ENCODE measurements at regions not wholly inside any gene's neighbourhood (a gene's known extent, or its start where the extent isn't known, plus 50 kb on each side); places are given as distances from the start of the nearest gene placed in this dataset.
"Not testable (repeated sequence)": the region's sequence is repeated elsewhere in the genome, so short reads cannot be mapped to it uniquely, and the experiment has no call there.

DNA sequence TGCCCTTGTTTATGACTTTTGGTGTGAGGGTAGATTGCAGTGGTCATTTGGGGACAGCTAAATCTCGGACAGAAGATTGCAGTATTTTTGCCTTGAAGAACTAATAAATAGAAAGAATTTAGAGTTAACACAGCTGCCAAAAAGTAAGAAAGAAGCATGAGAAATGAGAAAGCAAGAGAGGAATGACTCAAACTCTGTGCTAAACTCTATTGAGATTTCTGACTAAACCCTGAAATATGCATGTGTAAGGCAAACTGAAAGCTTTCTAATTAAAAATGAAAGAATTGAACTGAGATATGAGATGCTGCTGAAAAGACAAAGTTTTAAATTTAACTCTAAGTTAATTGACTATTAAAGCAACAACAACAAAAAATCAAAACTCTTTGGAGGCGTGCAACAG is 791.3 kb downstream of the RAB28 start:
- no peak for DNase-seq (ENCODE audit: low spot score)

DNA sequence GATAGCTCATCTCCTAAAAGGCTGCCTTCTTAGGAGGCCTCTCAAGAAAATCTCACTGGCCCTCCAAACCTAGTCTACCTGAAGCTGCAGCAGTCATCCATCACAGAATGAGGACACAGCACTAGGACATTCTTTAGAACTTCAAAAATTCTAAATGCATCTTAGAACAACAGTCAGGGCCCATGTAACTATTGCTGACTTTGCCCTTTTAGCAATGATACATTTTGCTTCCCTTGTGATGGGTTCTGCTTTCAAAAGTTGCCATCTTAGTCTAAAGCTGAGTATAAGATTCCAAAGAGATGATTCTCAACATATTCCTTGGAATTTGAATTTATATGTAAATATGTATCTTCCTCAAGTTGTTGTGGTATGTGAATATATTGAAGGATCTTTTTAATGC is 793.0 kb downstream of the RAB28 start:
- no peak for DNase-seq (ENCODE audit: low spot score)

DNA sequence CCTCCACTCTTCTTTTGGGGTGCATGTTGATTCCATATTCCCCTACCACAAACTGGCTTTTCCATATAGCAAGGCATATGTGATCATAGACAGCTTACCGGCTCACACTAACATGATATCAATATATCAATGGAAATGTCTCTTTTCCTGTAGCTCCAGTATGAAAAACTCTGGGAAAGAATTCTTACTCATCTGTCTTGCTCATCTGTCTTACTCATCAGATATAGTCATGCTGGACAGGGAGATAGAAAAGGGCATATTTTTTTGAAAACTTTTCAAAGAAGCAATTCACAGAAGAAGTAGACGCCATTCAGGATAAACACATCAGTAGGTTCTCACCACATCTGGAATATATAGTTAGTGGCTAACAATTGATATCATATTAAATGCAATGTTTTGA is 794.7 kb downstream of the RAB28 start:
- DNase-seq (ENCODE audit: low spot score): no peak

DNA sequence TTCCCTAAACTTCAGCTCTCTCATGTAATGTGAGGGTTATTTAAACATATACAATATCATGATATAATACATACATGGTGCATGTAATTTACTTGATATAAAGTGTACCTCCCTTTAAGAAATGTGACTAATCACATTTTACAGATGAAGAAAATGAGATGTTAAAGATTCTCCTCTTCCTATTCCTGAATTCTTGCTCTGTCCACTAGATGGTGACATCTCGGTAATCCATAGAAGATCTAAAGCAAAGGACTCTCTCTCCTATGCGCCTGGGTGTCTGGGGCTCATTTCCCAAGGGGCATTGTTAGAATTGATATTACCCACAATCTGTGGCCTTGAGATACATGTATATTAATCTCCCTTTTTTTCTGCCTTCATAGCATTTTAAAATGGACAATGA is 804.9 kb downstream of the RAB28 start:
- DNase-seq (ENCODE audit: low spot score): no peak

DNA sequence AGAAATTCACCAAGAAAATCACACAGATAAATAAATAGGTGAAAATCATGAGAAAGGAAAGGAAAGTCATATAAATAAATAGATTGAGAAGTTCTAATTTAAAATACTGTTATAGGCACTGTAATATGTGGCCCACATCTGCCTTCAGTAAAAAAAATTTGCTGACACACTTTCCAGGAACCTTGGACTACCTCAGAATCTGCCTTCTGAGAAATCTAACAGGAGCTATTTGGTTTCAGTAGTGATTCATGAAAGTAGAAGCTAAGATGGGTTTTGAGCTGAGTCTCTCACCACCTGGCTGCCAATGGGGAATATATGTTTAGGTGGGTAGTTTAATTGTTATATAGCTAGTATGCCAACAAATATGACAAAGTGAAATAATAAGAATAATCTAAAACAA is 810.0 kb downstream of the RAB28 start:
- no peak for DNase-seq (ENCODE audit: low spot score)

DNA sequence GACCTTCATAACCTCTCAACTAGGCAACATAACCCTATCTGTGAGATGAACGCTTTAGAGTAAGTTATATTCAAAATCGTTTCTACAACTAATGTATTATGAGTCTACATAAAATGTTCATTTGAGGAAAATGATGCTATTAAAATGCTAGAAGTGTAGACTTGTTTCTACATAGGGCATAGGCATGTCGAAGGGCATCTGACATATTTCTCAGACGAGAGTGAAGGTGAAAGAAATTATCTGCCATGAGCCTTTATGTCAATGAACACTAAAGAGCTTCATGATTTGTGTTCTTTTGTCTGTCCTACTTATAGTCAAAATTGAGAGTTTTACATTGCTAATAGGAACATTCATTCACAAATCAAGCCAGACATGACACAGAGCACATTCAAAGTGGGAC is 811.8 kb downstream of the RAB28 start:
- DNase-seq (ENCODE audit: low spot score): no peak

DNA sequence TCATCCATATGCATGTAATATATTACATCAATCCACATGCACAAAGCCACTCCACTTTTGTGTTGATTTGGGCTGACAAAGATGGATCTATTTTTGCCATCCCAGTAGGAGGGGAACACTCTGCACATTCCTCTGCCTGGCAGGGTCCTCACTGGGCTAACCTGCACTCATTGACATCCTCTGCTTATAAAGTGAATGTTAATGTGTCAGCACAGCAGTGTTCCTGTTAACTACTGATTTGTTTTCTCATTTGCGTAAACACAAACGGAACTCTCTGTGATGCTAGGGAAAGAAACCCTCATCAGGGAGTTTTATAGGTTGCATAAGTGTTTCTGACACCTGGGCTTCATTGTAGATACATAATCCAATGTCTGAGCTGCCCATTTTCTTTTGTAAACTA is 826.0 kb downstream of the RAB28 start:
- no peak for DNase-seq (ENCODE audit: low spot score)

DNA sequence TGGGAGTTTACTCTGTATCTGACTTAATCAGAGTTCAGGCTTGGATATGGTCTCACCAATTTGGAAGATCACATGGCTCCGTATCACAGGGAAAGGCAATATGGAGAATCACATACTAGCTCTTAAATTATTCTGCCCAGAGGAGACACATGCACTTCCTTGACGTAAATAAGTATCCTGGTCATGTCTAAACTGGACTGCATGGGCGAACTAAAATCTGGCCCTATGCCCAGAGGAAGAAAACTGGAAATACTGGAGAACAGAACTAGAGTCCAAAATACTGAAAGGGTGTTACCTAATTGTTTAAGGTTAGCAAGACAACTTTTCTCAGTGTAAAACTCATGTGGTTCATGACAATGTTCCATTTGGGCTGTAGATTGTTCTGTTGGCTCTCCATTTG is 832.3 kb downstream of the RAB28 start:
- no peak for DNase-seq (ENCODE audit: low spot score)

DNA sequence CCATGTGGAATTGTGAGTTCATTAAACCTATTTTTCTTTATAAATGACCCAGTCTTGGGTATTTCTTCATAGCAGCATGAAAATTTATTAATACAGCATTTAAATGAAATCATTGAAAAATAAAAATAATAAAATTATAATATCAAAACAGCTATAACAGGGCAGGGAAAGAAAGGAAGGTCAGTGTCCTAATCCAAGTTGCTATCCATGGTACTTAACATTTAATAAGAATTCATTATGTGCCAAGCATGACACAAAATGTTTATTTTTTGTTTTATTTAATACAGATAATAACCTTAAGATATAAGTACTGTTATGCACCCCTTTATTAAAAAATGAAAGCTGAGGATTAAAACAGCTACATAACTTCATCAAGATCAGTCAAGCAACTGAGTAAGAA is 838.4 kb downstream of the RAB28 start:
- no peak for DNase-seq (ENCODE audit: low spot score)

DNA sequence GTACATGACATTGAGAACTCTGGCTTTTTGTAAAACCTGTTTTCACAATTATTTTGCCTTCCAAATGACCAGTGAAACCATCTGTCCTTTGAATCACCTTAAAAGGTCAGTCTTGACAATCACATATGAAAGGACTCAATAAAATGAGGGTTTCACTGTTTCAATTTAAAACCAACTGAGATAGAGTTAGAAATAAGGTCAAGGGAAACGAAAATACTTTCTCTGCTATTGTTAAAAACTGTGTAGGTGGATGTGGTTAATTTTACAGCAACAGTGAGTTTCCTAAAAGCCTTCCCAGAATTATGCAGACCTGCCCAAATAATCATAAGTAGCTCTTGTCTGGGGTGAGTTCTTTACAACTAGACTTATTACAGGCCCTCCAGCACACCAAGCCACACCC is 839.9 kb downstream of the RAB28 start:
- no peak for DNase-seq (ENCODE audit: low spot score)

DNA sequence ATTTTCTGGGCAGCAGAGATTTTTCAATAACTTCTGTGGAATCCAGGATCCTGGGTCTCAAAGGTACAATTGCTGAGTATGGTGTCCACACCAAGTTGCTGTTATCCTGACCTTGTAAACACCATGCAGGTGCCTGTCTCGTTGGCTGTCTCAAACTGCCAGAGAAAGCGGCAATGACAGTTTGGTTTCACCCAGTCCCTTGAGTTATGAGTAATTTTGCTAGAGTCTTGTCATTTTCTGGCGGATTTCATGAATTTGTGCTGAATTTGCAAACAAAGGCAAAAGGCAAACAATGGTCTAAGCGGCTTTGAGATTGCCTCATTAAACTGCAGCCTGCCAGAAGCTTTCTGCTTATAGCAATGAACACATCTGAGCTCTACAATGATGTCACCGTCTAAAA is 847.9 kb downstream of the RAB28 start:
- no peak for DNase-seq (ENCODE audit: low spot score)

DNA sequence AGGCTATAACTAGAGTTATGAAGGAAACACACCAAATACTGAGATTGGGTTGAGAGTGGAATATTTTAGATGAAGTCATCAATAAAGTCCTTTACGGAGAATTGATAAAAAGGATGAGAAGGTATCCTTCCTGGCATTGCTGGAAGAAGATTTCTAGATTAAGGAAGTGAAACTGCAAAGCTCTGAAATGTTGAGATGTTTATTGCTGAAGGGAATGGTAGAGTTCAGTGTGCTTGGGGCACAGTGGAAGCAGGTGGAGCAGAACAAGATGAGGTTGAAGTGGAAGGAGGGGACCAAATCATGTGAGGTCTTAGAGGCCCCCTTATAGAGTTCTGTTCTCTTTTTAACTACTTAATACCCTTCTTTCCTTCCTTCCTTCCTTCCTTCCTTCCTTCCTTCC is 848.5 kb downstream of the RAB28 start:
- DNase-seq (ENCODE audit: low spot score): no peak

DNA sequence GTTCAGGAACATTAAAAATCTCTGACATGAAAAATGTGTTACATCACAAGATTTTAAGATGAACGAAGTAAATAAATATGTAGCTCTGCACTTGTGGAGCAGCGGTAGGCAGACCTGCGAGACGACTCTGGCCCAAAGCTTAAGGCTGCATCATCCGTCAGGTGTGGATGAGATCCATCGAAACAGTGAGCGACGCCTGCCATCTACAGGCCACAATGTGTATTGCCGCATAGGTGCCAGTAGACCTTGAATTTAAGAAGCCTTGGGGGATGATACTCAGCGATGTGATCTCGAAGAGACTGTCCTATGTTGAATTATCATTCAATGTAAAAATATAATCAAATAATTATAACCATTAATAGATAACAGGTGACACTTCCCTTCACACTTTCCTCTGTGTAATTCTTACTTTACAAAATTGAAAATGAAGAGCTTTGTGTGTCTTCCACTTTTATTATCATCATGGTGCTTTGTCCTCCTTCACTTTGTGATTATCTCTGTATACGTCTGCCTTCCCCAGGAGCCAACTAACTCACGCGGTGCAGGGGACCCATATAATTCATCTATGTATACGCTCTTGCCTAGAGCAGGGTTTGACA is 851.0 kb downstream of the RAB28 start:
- peak; percentile 31 for DNase-seq (ENCODE audit: low spot score)

DNA sequence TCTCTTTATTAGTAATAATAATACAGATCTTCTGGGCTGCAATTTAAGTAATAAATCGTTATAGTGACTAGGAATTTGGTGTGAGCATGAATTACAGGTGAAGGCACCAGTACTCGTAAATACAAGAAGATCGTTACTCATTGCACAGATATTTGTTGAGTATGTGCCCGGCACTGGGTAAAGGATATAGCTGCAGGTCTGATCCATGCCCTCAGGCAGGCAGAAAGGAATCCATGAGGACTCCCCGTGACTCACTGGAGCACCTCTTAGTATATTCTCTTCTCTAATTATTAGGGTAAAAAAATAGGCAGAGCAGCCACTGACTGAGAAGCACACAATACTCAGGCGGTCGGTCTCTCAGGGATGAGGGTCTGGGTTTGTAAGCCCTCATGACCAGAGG is 868.3 kb downstream of the RAB28 start:
- no peak for DNase-seq (ENCODE audit: low spot score)

DNA sequence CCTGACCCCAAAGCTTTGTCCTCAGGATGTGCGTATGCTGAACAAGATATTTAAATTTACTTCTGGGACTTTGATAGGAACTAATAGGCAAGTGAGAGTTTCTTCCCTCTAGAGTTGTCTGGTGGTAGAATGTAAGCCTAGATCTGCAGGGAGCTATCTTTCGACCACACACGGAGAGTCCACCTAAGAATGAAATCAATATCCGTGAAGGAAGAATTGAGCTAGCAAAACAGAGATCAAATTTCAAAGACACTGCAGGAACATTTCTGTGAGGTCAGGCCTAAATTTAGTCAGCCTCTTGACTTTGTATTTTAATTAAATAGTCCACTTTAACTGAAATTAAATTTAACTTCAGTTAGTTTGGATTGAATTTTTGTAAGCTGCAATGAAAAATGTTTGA is 871.3 kb downstream of the RAB28 start:
- no peak for DNase-seq (ENCODE audit: low spot score)

DNA sequence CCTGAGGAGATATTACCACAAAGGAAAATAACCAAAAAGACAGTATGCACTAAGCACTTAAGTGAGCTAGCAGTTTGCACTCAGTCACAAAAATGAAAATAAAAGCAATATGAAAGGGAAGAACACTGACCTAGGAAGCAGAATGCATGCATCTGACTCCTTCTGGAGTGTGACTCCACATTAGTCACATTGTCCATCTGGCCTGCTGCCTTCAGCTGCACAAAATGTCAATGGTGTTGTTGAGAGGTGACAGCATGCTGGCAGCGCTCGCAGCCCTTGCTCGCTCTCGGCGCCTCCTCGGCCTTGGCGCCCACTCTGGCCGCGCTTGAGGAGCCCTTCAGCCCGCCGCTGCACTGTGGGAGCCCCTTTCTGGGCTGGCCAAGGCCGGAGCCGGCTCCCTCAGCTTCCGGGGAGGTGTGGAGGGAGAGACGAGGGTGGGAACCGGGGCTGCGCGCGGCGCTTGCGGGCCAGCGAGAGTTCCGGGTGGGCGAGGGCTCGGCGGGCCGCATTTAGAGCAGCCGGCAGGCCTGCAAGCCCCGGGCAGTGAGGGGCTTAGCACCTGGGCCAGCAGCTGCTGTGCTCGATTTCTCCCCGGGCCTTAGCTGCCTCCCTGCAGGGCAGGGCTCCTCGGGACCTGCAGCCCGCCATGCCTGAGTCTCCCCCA is 874.8 kb downstream of the RAB28 start:
- not testable (repeated sequence) for DNase-seq (ENCODE audit: low spot score)

DNA sequence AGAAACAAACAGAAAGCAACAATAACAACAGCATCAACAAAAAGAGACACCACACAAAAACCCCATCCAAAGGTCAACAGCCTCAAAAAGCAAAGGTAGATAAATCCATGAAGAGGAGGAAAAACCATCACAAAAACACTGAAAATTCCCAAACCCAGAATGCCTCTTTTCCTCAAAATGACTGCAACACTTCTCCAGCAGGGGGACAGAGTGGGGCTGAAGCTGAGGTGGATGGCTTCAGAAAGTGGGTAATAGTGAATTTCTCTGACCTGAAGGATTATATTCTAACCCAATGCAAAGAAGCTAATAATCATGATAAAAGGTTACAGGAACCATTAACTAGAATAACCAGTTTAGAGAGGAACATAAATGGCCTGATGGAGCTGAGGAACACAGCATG is 888.2 kb downstream of the RAB28 start:
- no peak for DNase-seq (ENCODE audit: low spot score)

DNA sequence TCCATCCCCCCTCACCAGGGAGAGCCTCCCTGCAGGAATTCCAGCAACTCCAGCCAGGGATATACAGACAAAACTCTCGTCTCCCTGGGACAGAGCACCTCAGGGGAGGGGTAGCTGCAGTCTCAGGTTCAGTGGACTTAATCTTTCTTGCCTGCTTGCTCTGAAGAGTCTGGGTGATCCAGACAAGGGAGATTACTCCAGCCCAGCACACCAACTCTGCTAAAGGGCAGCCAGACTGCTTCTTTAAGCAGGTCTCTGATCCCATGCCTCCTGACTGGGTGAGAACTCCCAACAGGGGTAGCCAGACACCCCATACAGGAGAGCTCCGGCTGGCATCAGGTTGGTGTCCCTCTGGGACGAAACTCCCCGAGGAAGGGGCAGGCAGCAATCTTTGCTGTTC is 888.7 kb downstream of the RAB28 start:
- no peak for DNase-seq (ENCODE audit: low spot score)

DNA sequence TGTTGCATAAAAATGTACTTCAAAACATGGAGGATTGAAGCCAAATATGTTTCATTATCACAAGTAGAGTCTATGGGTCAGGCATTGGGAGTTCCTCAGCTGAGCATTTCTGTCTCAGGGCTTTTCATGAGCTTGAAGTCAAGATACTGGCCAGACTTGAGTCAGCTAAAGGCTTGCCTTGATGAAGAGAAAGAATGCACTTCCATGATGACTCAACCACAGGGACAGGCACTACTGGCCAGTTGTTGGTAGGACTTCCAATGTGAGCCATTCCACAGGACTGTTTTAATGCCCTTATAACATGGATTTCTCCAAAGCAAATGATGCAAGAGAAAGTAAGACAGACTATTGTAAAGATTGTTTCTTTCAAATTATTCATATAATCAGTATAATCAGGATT is 895.6 kb downstream of the RAB28 start:
- no peak for DNase-seq (ENCODE audit: low spot score)

DNA sequence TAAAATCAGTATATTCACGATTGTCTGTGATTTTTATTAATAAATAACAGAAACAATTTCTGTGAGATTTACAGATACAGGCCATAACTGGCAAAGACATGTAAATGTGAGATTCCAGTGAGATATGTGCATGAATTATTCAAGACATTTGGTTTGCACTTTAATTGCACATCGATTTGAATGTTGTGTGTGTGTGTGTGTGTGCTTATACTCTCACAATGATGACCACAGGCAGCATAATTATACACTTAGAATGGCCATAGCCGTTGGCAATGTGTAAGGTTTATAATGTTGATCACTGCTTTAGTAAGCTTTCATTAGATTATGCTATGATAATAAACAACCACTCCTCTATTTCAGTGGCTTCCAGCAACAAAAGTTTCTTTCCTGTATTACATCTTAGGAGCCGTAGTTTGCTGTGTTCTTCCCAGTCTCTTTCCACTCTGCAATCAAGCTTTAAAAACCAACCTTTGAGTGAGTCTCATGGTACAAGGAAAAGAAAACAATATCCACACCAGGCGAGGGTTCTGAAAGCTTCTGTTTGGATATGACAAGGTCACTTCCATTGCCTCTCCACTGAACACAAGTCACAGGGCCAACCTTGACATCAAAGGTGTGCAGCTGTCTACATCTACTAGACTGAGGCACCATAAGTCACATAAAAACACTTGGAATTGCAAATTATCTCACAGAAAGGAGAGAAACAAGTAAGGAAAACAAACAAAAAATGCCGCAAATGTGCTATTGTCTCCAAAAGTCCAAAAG is 897.7 kb downstream of the RAB28 start:
- no peak for DNase-seq (ENCODE audit: low spot score)

DNA sequence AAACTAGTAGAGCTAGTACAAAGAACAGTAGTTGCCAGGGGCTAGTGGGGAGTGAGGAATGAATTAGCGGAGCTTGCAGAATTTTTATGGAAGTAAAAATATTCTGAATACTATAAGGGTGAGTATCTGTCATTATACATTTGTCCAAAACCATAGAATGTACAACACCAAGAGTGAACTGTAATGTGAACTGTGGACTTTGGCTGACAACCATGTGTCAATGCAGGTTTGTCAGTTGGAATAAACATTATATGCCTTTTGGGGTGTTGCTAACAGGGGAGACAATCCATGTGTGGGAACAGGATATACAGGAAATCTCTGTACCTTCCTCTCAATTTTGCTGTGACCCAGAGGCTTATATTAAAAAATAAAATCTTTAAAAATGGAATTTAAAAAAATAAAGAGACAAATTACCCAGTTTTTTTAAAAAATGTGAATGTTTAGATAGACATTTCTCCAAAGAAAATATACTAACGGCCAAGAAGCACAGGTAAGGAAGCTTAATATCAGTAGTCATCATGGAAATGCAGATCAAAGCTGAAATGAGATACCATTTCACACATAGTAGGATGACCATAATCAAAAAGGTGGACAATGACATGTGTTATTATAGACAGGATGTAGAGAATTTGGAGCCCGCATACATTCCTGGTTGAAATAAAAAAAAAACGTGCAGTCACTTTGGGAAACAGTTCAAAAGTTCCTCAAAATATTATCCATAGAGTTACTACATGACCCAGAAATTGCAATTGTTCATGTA is 899.8 kb downstream of the RAB28 start:
- no peak for DNase-seq (ENCODE audit: low spot score)

DNA sequence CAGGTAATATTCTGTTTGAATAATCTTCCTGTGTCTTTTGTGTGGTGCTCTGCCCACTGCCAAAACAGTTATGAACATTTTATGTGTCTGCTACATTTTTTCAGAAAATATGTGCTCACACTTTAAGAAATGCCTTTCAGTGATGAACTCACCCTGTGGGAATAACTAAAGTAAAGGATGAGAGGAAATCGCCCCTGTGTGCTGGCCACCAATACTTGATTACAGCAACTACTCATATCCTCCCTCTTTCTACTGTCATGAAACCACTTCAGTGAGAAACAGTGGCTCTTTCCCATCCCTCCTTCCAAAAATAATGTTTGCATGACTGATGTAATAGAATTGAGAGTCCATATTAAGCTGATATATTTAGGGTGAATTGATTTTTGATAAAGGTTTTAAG is 900.9 kb downstream of the RAB28 start:
- no peak for DNase-seq (ENCODE audit: low spot score)

DNA sequence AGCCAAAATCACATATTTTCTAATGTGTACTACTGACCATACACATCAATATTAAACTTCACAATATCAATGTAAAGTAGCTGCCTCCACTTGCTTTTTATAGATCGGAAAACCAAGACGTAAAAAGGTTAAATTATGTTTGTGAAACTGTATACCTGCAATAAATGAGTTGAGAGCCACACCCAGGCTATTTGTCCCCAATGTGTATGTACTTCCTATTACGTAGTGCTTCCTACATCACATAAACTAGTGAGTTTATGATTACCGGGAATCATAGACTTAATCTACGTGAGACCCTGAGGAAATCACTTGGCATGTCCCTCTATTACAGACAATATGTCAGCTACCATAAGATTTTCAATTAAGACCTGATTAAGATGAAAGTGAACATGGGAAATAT is 903.4 kb downstream of the RAB28 start:
- no peak for DNase-seq (ENCODE audit: low spot score)
